K562 (cell line): ENCODE measurements at regions not wholly inside any gene's neighbourhood (a gene's known extent, or its start where the extent isn't known, plus 50 kb on each side); places are given as distances from the start of the nearest gene placed in this dataset.
"Not testable (repeated sequence)": the region's sequence is repeated elsewhere in the genome, so short reads cannot be mapped to it uniquely, and the experiment has no call there.

Source experiments
- TCF7L2 ChIP-seq: fragments of 150-350 bp; IDR thresholded peaks from 2 replicates; pipeline ENCODE4 v1.6.1; 2016; ENCODE audit warnings: low read depth, mild to moderate bottlenecking, low read length, moderate library complexity
- ZNF384 ChIP-seq: IDR thresholded peaks from 2 replicates; pipeline ENCODE4 v1.6.1; 2012; ENCODE audit warnings: low read depth, low read length, improper control_type of control experiment
- ZZZ3 ChIP-seq: fragments of 450-650 bp; IDR thresholded peaks from 2 replicates; pipeline ENCODE4 v1.6.1; 2016; ENCODE audit warnings: antibody characterized with exemption, mild to moderate bottlenecking, moderate library complexity
- TF ChIP-seq, protein P1 (sequence below): fragments of 250-450 bp; sonication (Bioruptor Pico); IDR thresholded peaks from 2 replicates; pipeline ENCODE4 v1.5.0; 2020; ENCODE audit warnings: mild to moderate bottlenecking, borderline replicate concordance
- TF ChIP-seq, protein P2 (sequence below), 2 experiments: fragments of 450-650 bp in 1 of 2; sonication (generic) in 1 of 2; formaldehyde crosslinking; conservative IDR thresholded peaks; 2 replicates each; pipeline versions ENCODE4 v1.4.0 to v1.8.1; 2020 to 2022; ENCODE audit warnings: mild to moderate bottlenecking in 1 of 2, missing genetic modification reagents in 1 of 2
- TF ChIP-seq, protein P3 (sequence below), 3 experiments: IDR thresholded peaks in 2 of 3; conservative IDR thresholded peaks in 1 of 3; 2 replicates each; pipeline ENCODE4 v1.5.1; 2011 to 2012; ENCODE audit warnings: low read length in 3 of 3, mild to moderate bottlenecking in 3 of 3, control low read depth in 2 of 3, improper control_type of control experiment in 1 of 3, inconsistent platforms in 1 of 3, low read depth in 1 of 3, mixed read lengths in 1 of 3, moderate library complexity in 1 of 3; ENCODE audit not compliant: insufficient read depth in 2 of 3
- TF ChIP-seq, protein P4 (sequence below): fragments of 250-450 bp; sonication (Bioruptor Pico); IDR thresholded peaks from 2 replicates; pipeline ENCODE4 v1.8.0; 2021; ENCODE audit warnings: borderline replicate concordance, mild to moderate bottlenecking, moderate library complexity; ENCODE audit not compliant: poor library complexity, severe bottlenecking

DNA sequence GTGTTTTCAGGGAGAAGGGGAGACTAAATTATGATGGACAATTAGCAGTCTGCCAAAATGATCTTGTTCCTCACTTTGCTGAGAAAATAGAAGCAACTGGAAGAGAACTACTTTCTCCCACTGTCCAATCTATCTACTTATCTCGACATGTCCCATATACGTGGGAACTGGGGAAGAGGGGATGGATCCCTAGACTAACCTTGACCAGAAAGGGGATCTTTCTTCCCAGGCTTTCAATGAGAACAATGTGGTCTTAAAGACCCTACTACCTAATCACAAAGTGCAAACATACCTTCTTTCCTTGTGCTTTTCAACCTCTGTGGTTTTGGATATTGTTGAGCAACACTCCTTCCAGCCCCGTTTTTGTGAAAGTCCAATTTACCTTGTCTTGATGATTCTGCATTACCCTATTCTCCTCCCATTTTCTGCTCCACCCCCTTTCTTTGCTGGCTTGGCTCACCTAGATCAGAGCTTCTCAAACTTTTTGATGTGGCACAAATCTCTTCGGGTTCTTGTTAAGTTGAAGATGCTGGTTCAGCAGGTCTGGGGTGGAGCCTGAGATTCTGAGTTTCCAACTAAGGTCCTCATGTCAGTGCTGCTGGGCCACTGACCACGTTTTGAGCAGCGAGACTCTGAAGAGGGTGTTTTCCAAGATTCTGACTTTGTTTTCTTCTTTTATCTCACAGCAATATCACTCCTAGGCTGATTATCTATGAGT lies 61.4 kb upstream of the AGTPBP1 start:
- TF ChIP-seq, protein P1, sequence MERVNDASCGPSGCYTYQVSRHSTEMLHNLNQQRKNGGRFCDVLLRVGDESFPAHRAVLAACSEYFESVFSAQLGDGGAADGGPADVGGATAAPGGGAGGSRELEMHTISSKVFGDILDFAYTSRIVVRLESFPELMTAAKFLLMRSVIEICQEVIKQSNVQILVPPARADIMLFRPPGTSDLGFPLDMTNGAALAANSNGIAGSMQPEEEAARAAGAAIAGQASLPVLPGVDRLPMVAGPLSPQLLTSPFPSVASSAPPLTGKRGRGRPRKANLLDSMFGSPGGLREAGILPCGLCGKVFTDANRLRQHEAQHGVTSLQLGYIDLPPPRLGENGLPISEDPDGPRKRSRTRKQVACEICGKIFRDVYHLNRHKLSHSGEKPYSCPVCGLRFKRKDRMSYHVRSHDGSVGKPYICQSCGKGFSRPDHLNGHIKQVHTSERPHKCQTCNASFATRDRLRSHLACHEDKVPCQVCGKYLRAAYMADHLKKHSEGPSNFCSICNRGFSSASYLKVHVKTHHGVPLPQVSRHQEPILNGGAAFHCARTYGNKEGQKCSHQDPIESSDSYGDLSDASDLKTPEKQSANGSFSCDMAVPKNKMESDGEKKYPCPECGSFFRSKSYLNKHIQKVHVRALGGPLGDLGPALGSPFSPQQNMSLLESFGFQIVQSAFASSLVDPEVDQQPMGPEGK (CRISPR knock-in tag) = not testable (repeated sequence)
- TF ChIP-seq, protein P2, sequence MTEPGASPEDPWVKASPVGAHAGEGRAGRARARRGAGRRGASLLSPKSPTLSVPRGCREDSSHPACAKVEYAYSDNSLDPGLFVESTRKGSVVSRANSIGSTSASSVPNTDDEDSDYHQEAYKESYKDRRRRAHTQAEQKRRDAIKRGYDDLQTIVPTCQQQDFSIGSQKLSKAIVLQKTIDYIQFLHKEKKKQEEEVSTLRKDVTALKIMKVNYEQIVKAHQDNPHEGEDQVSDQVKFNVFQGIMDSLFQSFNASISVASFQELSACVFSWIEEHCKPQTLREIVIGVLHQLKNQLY (CRISPR knock-in tag; conservative IDR thresholded peaks at IDR 0.05) = not testable (repeated sequence)
- TF ChIP-seq ZZZ3, TCF7L2, ZNF384: not testable (repeated sequence)
- TF ChIP-seq, protein P3, sequence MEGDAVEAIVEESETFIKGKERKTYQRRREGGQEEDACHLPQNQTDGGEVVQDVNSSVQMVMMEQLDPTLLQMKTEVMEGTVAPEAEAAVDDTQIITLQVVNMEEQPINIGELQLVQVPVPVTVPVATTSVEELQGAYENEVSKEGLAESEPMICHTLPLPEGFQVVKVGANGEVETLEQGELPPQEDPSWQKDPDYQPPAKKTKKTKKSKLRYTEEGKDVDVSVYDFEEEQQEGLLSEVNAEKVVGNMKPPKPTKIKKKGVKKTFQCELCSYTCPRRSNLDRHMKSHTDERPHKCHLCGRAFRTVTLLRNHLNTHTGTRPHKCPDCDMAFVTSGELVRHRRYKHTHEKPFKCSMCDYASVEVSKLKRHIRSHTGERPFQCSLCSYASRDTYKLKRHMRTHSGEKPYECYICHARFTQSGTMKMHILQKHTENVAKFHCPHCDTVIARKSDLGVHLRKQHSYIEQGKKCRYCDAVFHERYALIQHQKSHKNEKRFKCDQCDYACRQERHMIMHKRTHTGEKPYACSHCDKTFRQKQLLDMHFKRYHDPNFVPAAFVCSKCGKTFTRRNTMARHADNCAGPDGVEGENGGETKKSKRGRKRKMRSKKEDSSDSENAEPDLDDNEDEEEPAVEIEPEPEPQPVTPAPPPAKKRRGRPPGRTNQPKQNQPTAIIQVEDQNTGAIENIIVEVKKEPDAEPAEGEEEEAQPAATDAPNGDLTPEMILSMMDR (IDR thresholded peaks at IDR 0.05 in 2 of 3, conservative IDR thresholded peaks at IDR 0.05 in 1 of 3; ENCODE audit: insufficient read depth in 2 of 3, low read depth in 1 of 3, low read length in 3 of 3) = not testable (repeated sequence)
- TF ChIP-seq, protein P4, sequence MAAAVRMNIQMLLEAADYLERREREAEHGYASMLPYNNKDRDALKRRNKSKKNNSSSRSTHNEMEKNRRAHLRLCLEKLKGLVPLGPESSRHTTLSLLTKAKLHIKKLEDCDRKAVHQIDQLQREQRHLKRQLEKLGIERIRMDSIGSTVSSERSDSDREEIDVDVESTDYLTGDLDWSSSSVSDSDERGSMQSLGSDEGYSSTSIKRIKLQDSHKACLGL (CRISPR knock-in tag) = not testable (repeated sequence)
